Heart left ventricle (tissue), 16 donors: ENCODE measurements at regions not wholly inside any gene's neighbourhood (a gene's known extent, or its start where the extent isn't known, plus 50 kb on each side); places are given as distances from the start of the nearest gene placed in this dataset.
A peak's percentile ranks its signal among the peaks of the same experiment; 100 is the strongest.

Source experiments
- ATAC-seq, 4 donors: fragments of 200-7000 bp; cut with Tn5 transposase; one replicate each; pipeline ENCODE4 v1.9.1; 2020 to 2022; ENCODE audit warnings: moderate library complexity in 4 of 4, mild to moderate bottlenecking in 3 of 4, moderate number of reproducible peaks in 1 of 4
- DNase-seq, 5 donors: peaks; one replicate each; pipeline ENCODE4 v3.0.0-alpha.2; 2020
- H3K27ac ChIP-seq, 12 donors: fragments of 200-600 bp; sonication (generic) in 4 of 12; one replicate each; pipeline versions ENCODE4 v1.5.0 to v1.8.0; 2016 to 2022; ENCODE audit warnings: mild to moderate bottlenecking in 2 of 12
- H3K27me3 ChIP-seq, 9 donors: fragments of 200-600 bp; sonication (generic) in 2 of 9; one replicate each; pipeline versions ENCODE4 v1.5.1 to v1.8.0; 2016 to 2022; ENCODE audit warnings: mild to moderate bottlenecking in 3 of 9
- H3K36me3 ChIP-seq, 9 donors: fragments of 200-600 bp; sonication (generic) in 2 of 9; one replicate each; pipeline versions ENCODE4 v1.5.0 to v1.8.0; 2018 to 2022; ENCODE audit warnings: mild to moderate bottlenecking in 2 of 9
- H3K4me1 ChIP-seq, 12 donors: fragments of 200-600 bp; sonication (generic) in 4 of 12; one replicate each; pipeline versions ENCODE4 v1.5.0 to v1.8.0; 2016 to 2022; ENCODE audit warnings: mild to moderate bottlenecking in 3 of 12
- H3K4me3 ChIP-seq, 12 donors: fragments of 200-600 bp; sonication (generic) in 4 of 12; one replicate each; pipeline versions ENCODE4 v1.5.0 to v1.8.0; 2017 to 2022; ENCODE audit warnings: mild to moderate bottlenecking in 9 of 12, moderate library complexity in 4 of 12
- H3K9me3 ChIP-seq, 12 donors: fragments of 200-600 bp; sonication (generic) in 4 of 12; one replicate each; pipeline versions ENCODE4 v1.5.0 to v1.8.0; 2016 to 2022; ENCODE audit warnings: mild to moderate bottlenecking in 1 of 12
- CTCF ChIP-seq, 12 donors: fragments of 200-600 bp; sonication (generic) in 4 of 12; IDR thresholded peaks; one replicate each; pipeline versions ENCODE4 v1.5.0 to v1.8.0; 2018 to 2022; ENCODE audit warnings: antibody characterized with exemption in 12 of 12, mild to moderate bottlenecking in 5 of 12
- POLR2A ChIP-seq, 2 donors: fragments of 450-650 bp; IDR thresholded peaks; one replicate each; pipeline ENCODE4 v1.6.1; 2017; ENCODE audit warnings: antibody characterized with exemption in 2 of 2, mild to moderate bottlenecking in 2 of 2, moderate library complexity in 2 of 2
- WGBS, 4 donors: extraction: QIAGEN DNeasy Blood & Tissue Kit in 2 of 4; methylation state at CpG; one replicate each; pipeline versions ENCODE4 v1.1.5 to v1.1.7; 2013 to 2018; 5-methylcytosine and 5-hydroxymethylcytosine counted together
- intact Hi-C, 10 donors: fragments of 100-400 bp; cut with DNase I; formaldehyde crosslinking; loops; one replicate each; pipeline versions ENCODE4 v1.11.1 to v1.14.2; 2022
- donor health status: ischemic (EF 13 %, LVEDD 7.1; RV severe dilation, severe dysfunction).
- donor health status: healthy with polysubstance abuse.
- donor health status: DM: no; HTN: yes; CAD: no.
- donor health status: DM: no; HTN: no; CAD: no.
- donor health status: ischemic (EF 25% LVEDD 6.9; RV normal size, moderate dysfunction).
- donor health status: ischemic (EF 25% LVEDD 5.7; RV mildly dilated, moderate dysfunction).
- donor health status: healthy.
- donor health status: DM: yes; HTN: yes; CAD: no.
- donor health status: ischemic (EF 35%, LVEDD 5.7; RV mildly dilated, moderate dysfunction).
- donor health status: nonischemic (EF 11% LVEDD 7.7; RV severe dilation, severe dysfunction).
- donor health status: DM: yes; HTN: yes; CAD: no.
- donor health status: PGD.
- donor health status: ischemic (EF 29% LVEDD 5.4; RV normal size, mild dysfunction).
- donor health status: nonischemic (EF 23%, LVEDD 6.1; RV moderate dilation, normal function).

GRCh38 chr2:128599700-128600099, 281.0 kb upstream of the HS6ST1 start:
- Histone ChIP-seq H3K27ac (no peak overlapping the region), H3K4me3 (no peak overlapping the region), H3K9me3 (no peaks in the 10 kb centered on the region), H3K27me3 (no peaks in the 10 kb centered on the region), H3K4me1 (peaks cover 0 to 12% (median 0%) of the 10 kb centered on the region in 12 donors), H3K36me3 (no peaks in the 10 kb centered on the region)
- no peak for ATAC-seq
- intact Hi-C loops = no loop called here
- WGBS, 4 donors = 84 to 99% (median 95%) methylated on average over 5 to 8 of the region's 8 CpGs
- DNase-seq = peak in 1 of 5 donors; percentile 26
- no peak for TF ChIP-seq POLR2A (IDR thresholded peaks at IDR 0.05)
- TF ChIP-seq CTCF (IDR thresholded peaks at IDR 0.05) = no peak

GRCh38 chr2:128600581-128601297, 282.1 kb upstream of the HS6ST1 start:
- intact Hi-C loops = no loop called here

GRCh38 chr2:128601298-128602037, 282.8 kb upstream of the HS6ST1 start:
- no peak for ATAC-seq
- Histone ChIP-seq H3K9me3 (no peaks in the 10 kb centered on the region), H3K4me1 (peaks cover 0 to 5% (median 0%) of the 10 kb centered on the region in 12 donors), H3K4me3 (no peak overlapping the region), H3K27me3 (no peaks in the 10 kb centered on the region), H3K27ac (no peak overlapping the region), H3K36me3 (no peaks in the 10 kb centered on the region)
- DNase-seq = peak in 3 of 5 donors; percentile 8 to 35 (median 18)
- TF ChIP-seq CTCF (IDR thresholded peaks at IDR 0.05) (no peak), POLR2A (IDR thresholded peaks at IDR 0.05) (no peak)
- WGBS, 4 donors = 86 to 91% (median 90%) methylated on average over 16 of the region's 16 CpGs
- intact Hi-C loops = no loop called here

More at GRCh38 chr2:128600581-128601297, 282.1 kb upstream of the HS6ST1 start:
- Histone ChIP-seq H3K27me3 (no peaks in the 10 kb centered on the region), H3K4me1 (peaks cover 0 to 10% (median 0%) of the 10 kb centered on the region in 12 donors), H3K4me3 (no peak overlapping the region), H3K27ac (no peak overlapping the region), H3K36me3 (no peaks in the 10 kb centered on the region), H3K9me3 (no peaks in the 10 kb centered on the region)
- TF ChIP-seq POLR2A (IDR thresholded peaks at IDR 0.05) (no peak), CTCF (IDR thresholded peaks at IDR 0.05) (no peak)
- ATAC-seq (no peak), DNase-seq (peak in 2 of 5 donors; percentile 6 to 37)
- 78 to 90% (median 86%) methylated on average over 14 to 15 of the region's 15 CpGs for WGBS, 4 donors

- Histone ChIP-seq H3K36me3 (no peaks in the 10 kb centered on the region), H3K27me3 (no peaks in the 10 kb centered on the region), H3K9me3 (no peaks in the 10 kb centered on the region), H3K4me3 (no peak overlapping the region), H3K4me1 (peaks cover 0 to 5% (median 0%) of the 10 kb centered on the region in 12 donors), H3K27ac (no peak overlapping the region)
- DNase-seq (peak in 1 of 5 donors; percentile 26), ATAC-seq (no peak)
- WGBS, 4 donors = 94 to 96% (median 95%) methylated on average over 11 of the region's 11 CpGs
- intact Hi-C loops = no loop called here
- TF ChIP-seq POLR2A (IDR thresholded peaks at IDR 0.05) (no peak), CTCF (IDR thresholded peaks at IDR 0.05) (no peak)
Measured at GRCh38 chr2:128602038-128602698, 283.5 kb upstream of the HS6ST1 start.
